ENCODE measurements at regions not wholly inside any gene's neighbourhood (a gene's known extent, or its start where the extent isn't known, plus 50 kb on each side); places are given as distances from the start of the nearest gene placed in this dataset.
A peak's percentile ranks its signal among the peaks of the same experiment; 100 is the strongest.

- Histone ChIP-seq H3K4me3 (ENCODE audit: low read depth, low read length) (no peak overlapping the region), H3K9me3 (ENCODE audit: control insufficient read depth in 2 of 2, low read length in 2 of 2) (no peaks in the 10 kb centered on the region), H3K27ac (ENCODE audit: insufficient read depth, low read length, poor library complexity, severe bottlenecking) (no peak overlapping the region), H3K4me1 (ENCODE audit: control insufficient read depth, insufficient read depth, low read length, poor library complexity, severe bottlenecking) (peaks cover 11% of the 10 kb centered on the region), H3K27me3 (ENCODE audit: control insufficient read depth, insufficient read depth, low read length) (no peaks in the 10 kb centered on the region), H3K36me3 (ENCODE audit: control insufficient read depth, insufficient read depth, low read length) (no peaks in the 10 kb centered on the region)
- ATAC-seq (ENCODE audit: low read depth in 2 of 2) (no peak), DNase-seq (no peak)
- H3K27ac Mint-ChIP-seq: peak overlapping the region in 1 of 3 donors; percentile 15
- no peak overlapping the region for H3K4me3 Mint-ChIP-seq
- H3K36me3 Mint-ChIP-seq: no peaks in the 10 kb centered on the region
- H3K27me3 Mint-ChIP-seq: peaks cover 5% of the 10 kb centered on the region
- peaks cover 7 to 31% (median 14%) of the 10 kb centered on the region in 4 donors for H3K4me1 Mint-ChIP-seq
- peaks cover 0 to 2% (median 0%) of the 10 kb centered on the region in 7 donors for H3K9me3 Mint-ChIP-seq
Measured at GRCh38 chr17:77608431-77608830, 350.1 kb upstream of the TNRC6C start.

GRCh38 chr17:77609553-77610517 lies 348.7 kb upstream of the TNRC6C start:
- peak; percentile 91 to 96 for ATAC-seq (ENCODE audit: low read depth in 2 of 2)
- peak overlapping the region; percentile 51 for H3K27ac ChIP-seq (ENCODE audit: insufficient read depth, low read length, poor library complexity, severe bottlenecking)
- peaks cover 11% of the 10 kb centered on the region for H3K4me1 ChIP-seq (ENCODE audit: control insufficient read depth, insufficient read depth, low read length, poor library complexity, severe bottlenecking)
- Mint-ChIP-seq H3K36me3 (peaks cover 3% of the 10 kb centered on the region), H3K9me3 (peaks cover 0 to 2% (median 0%) of the 10 kb centered on the region in 7 donors), H3K27ac (peak overlapping the region; percentile 87 to 95 (median 94)), H3K4me1 (peaks cover 7 to 31% (median 14%) of the 10 kb centered on the region in 4 donors), H3K27me3 (peaks cover 8% of the 10 kb centered on the region), H3K4me3 (peak overlapping the region; percentile 70 to 91 (median 88))
- no peaks in the 10 kb centered on the region for H3K9me3 ChIP-seq (ENCODE audit: control insufficient read depth in 2 of 2, low read length in 2 of 2)
- no peaks in the 10 kb centered on the region for H3K36me3 ChIP-seq (ENCODE audit: control insufficient read depth, insufficient read depth, low read length)
- H3K4me3 ChIP-seq (ENCODE audit: low read depth, low read length): peak overlapping the region; percentile 74
- H3K27me3 ChIP-seq (ENCODE audit: control insufficient read depth, insufficient read depth, low read length): no peaks in the 10 kb centered on the region
- DNase-seq: peak; percentile 36 to 91 (median 72)

GRCh38 chr17:77610518-77610893 lies 348.0 kb upstream of the TNRC6C start:
- peak overlapping the region; percentile 70 to 91 (median 88) for H3K4me3 Mint-ChIP-seq
- no peaks in the 10 kb centered on the region for H3K36me3 ChIP-seq (ENCODE audit: control insufficient read depth, insufficient read depth, low read length)
- peak overlapping the region; percentile 74 for H3K4me3 ChIP-seq (ENCODE audit: low read depth, low read length)
- peaks cover 11% of the 10 kb centered on the region for H3K4me1 ChIP-seq (ENCODE audit: control insufficient read depth, insufficient read depth, low read length, poor library complexity, severe bottlenecking)
- peaks cover 8% of the 10 kb centered on the region for H3K27me3 Mint-ChIP-seq
- peaks cover 3% of the 10 kb centered on the region for H3K36me3 Mint-ChIP-seq
- H3K27ac Mint-ChIP-seq: peak overlapping the region; percentile 87 to 95 (median 94)
- H3K9me3 Mint-ChIP-seq: peaks cover 0 to 2% (median 0%) of the 10 kb centered on the region in 7 donors
- DNase-seq: no peak
- ATAC-seq (ENCODE audit: low read depth in 2 of 2): peak; percentile 21 to 27
- H3K27me3 ChIP-seq (ENCODE audit: control insufficient read depth, insufficient read depth, low read length): no peaks in the 10 kb centered on the region
- H3K27ac ChIP-seq (ENCODE audit: insufficient read depth, low read length, poor library complexity, severe bottlenecking): peak overlapping the region; percentile 51
- H3K4me1 Mint-ChIP-seq: peaks cover 7 to 31% (median 14%) of the 10 kb centered on the region in 4 donors
- H3K9me3 ChIP-seq (ENCODE audit: control insufficient read depth in 2 of 2, low read length in 2 of 2): no peaks in the 10 kb centered on the region

GRCh38 chr17:77610972-77611521 lies 347.5 kb upstream of the TNRC6C start:
- Histone ChIP-seq H3K9me3 (ENCODE audit: control insufficient read depth in 2 of 2, low read length in 2 of 2) (no peaks in the 10 kb centered on the region), H3K27ac (ENCODE audit: insufficient read depth, low read length, poor library complexity, severe bottlenecking) (peak overlapping the region; percentile 51), H3K4me1 (ENCODE audit: control insufficient read depth, insufficient read depth, low read length, poor library complexity, severe bottlenecking) (peaks cover 11% of the 10 kb centered on the region), H3K4me3 (ENCODE audit: low read depth, low read length) (peak overlapping the region; percentile 74), H3K36me3 (ENCODE audit: control insufficient read depth, insufficient read depth, low read length) (no peaks in the 10 kb centered on the region), H3K27me3 (ENCODE audit: control insufficient read depth, insufficient read depth, low read length) (no peaks in the 10 kb centered on the region)
- H3K4me1 Mint-ChIP-seq: peaks cover 7 to 31% (median 14%) of the 10 kb centered on the region in 4 donors
- ATAC-seq (ENCODE audit: low read depth in 2 of 2) (no peak), DNase-seq (no peak)
- H3K9me3 Mint-ChIP-seq: peaks cover 0 to 2% (median 0%) of the 10 kb centered on the region in 7 donors
- peak overlapping the region; percentile 70 to 91 (median 88) for H3K4me3 Mint-ChIP-seq
- peaks cover 3% of the 10 kb centered on the region for H3K36me3 Mint-ChIP-seq
- H3K27me3 Mint-ChIP-seq: peaks cover 8% of the 10 kb centered on the region
- H3K27ac Mint-ChIP-seq: peak overlapping the region in 2 of 3 donors; percentile 94 to 95

GRCh38 chr17:77611791-77612502 lies 346.6 kb upstream of the TNRC6C start:
- Histone ChIP-seq H3K36me3 (ENCODE audit: control insufficient read depth, insufficient read depth, low read length) (no peaks in the 10 kb centered on the region), H3K27me3 (ENCODE audit: control insufficient read depth, insufficient read depth, low read length) (no peaks in the 10 kb centered on the region), H3K4me3 (ENCODE audit: low read depth, low read length) (no peak overlapping the region), H3K27ac (ENCODE audit: insufficient read depth, low read length, poor library complexity, severe bottlenecking) (no peak overlapping the region), H3K4me1 (ENCODE audit: control insufficient read depth, insufficient read depth, low read length, poor library complexity, severe bottlenecking) (peaks cover 11% of the 10 kb centered on the region), H3K9me3 (ENCODE audit: control insufficient read depth in 2 of 2, low read length in 2 of 2) (no peaks in the 10 kb centered on the region)
- Mint-ChIP-seq H3K4me1 (peaks cover 7 to 31% (median 14%) of the 10 kb centered on the region in 4 donors), H3K36me3 (peaks cover 3% of the 10 kb centered on the region), H3K27me3 (peaks cover 8% of the 10 kb centered on the region), H3K27ac (peak overlapping the region in 2 of 3 donors; percentile 94 to 95), H3K4me3 (peak overlapping the region in 1 of 4 donors; percentile 46), H3K9me3 (peaks cover 0 to 2% (median 0%) of the 10 kb centered on the region in 7 donors)
- DNase-seq: no peak
- no peak for ATAC-seq (ENCODE audit: low read depth in 2 of 2)

- no peak overlapping the region for H3K4me3 ChIP-seq (ENCODE audit: low read depth, low read length)
- Mint-ChIP-seq H3K4me1 (peaks cover 7 to 38% (median 14%) of the 10 kb centered on the region in 4 donors), H3K36me3 (peaks cover 3% of the 10 kb centered on the region), H3K27me3 (peaks cover 17% of the 10 kb centered on the region), H3K4me3 (no peak overlapping the region), H3K9me3 (no peaks in the 10 kb centered on the region), H3K27ac (peak overlapping the region in 1 of 3 donors; percentile 67)
- peaks cover 11% of the 10 kb centered on the region for H3K4me1 ChIP-seq (ENCODE audit: control insufficient read depth, insufficient read depth, low read length, poor library complexity, severe bottlenecking)
- H3K27me3 ChIP-seq (ENCODE audit: control insufficient read depth, insufficient read depth, low read length): no peaks in the 10 kb centered on the region
- H3K9me3 ChIP-seq (ENCODE audit: control insufficient read depth in 2 of 2, low read length in 2 of 2): no peaks in the 10 kb centered on the region
- no peak overlapping the region for H3K27ac ChIP-seq (ENCODE audit: insufficient read depth, low read length, poor library complexity, severe bottlenecking)
- H3K36me3 ChIP-seq (ENCODE audit: control insufficient read depth, insufficient read depth, low read length): no peaks in the 10 kb centered on the region
- DNase-seq (no peak), ATAC-seq (ENCODE audit: low read depth in 2 of 2) (no peak)
Measured at GRCh38 chr17:77613218-77613617, 345.3 kb upstream of the TNRC6C start.

GRCh38 chr17:77613627-77614026 lies 344.9 kb upstream of the TNRC6C start:
- Mint-ChIP-seq H3K36me3 (peaks cover 3% of the 10 kb centered on the region), H3K27ac (peak overlapping the region in 2 of 3 donors; percentile 55 to 67), H3K4me3 (no peak overlapping the region)

More at GRCh38 chr17:77613627-77614026, 344.9 kb upstream of the TNRC6C start:
- Mint-ChIP-seq H3K4me1 (peaks cover 7 to 42% (median 14%) of the 10 kb centered on the region in 4 donors), H3K9me3 (no peaks in the 10 kb centered on the region), H3K27me3 (peaks cover 17% of the 10 kb centered on the region)
- no peak for DNase-seq
- no peaks in the 10 kb centered on the region for H3K9me3 ChIP-seq (ENCODE audit: control insufficient read depth in 2 of 2, low read length in 2 of 2)
- no peaks in the 10 kb centered on the region for H3K27me3 ChIP-seq (ENCODE audit: control insufficient read depth, insufficient read depth, low read length)
- no peak overlapping the region for H3K4me3 ChIP-seq (ENCODE audit: low read depth, low read length)
- no peak for ATAC-seq (ENCODE audit: low read depth in 2 of 2)
- peaks cover 11% of the 10 kb centered on the region for H3K4me1 ChIP-seq (ENCODE audit: control insufficient read depth, insufficient read depth, low read length, poor library complexity, severe bottlenecking)
- no peaks in the 10 kb centered on the region for H3K36me3 ChIP-seq (ENCODE audit: control insufficient read depth, insufficient read depth, low read length)
- no peak overlapping the region for H3K27ac ChIP-seq (ENCODE audit: insufficient read depth, low read length, poor library complexity, severe bottlenecking)
